A673 (cell line): ENCODE measurements at regions not wholly inside any gene's neighbourhood (a gene's known extent, or its start where the extent isn't known, plus 50 kb on each side); places are given as distances from the start of the nearest gene placed in this dataset.

Source experiments
- BruUV-seq: library from RNA; stranded (reverse); fragments of 400-500 nt; replicated peaks from 2 replicates; lab custom pipeline; 2021; lab: Mats Ljungman, UMichigan
- CTCF ChIA-PET: fragments of 300-600 bp; sonication (Branson Sonifier 250); formaldehyde crosslinking; loops from one replicate; lab custom pipeline; 2022; ENCODE audit warnings: antibody characterized with exemption; lab: Charles Lee
- POLR2A ChIA-PET: fragments of 300-600 bp; sonication (Branson Sonifier 250); formaldehyde crosslinking; loops from one replicate; lab custom pipeline; 2022; ENCODE audit warnings: antibody characterized with exemption; ENCODE audit not compliant: low non-redundant PET; lab: Charles Lee
- DNase-seq: peaks from one replicate; pipeline ENCODE4 v3.0.0-alpha.2; 2015; ENCODE audit warnings: low spot score
- H3K27ac ChIP-seq: fragments of 200-600 bp; sonication (generic); 2 replicates; pipeline ENCODE4 v1.5.1; 2016; ENCODE audit warnings: mixed run types, low read depth, mild to moderate bottlenecking, mixed read lengths, antibody characterized with exemption, low read length; ENCODE audit not compliant: poor library complexity, severe bottlenecking
- H3K27me3 ChIP-seq: fragments of 200-600 bp; sonication (generic); replicated peaks from 2 replicates; pipeline ENCODE4 v1.6.1; 2017; ENCODE audit warnings: mixed run types, low read depth, mild to moderate bottlenecking, mixed read lengths, antibody characterized with exemption, low read length; ENCODE audit not compliant: insufficient read depth, poor library complexity
- H3K36me3 ChIP-seq: fragments of 200-600 bp; sonication (generic); 2 replicates; pipeline ENCODE4 v1.6.1; 2016; ENCODE audit warnings: mixed run types, mild to moderate bottlenecking, mixed read lengths, antibody characterized with exemption, low read length; ENCODE audit not compliant: insufficient read depth, poor library complexity, severe bottlenecking
- H3K4me1 ChIP-seq: fragments of 200-600 bp; sonication (generic); 2 replicates; pipeline ENCODE4 v1.6.1; 2017; ENCODE audit warnings: mixed run types, mild to moderate bottlenecking, mixed read lengths, antibody characterized with exemption, low read length; ENCODE audit not compliant: insufficient read depth, poor library complexity, severe bottlenecking
- H3K4me3 ChIP-seq: fragments of 200-600 bp; sonication (generic); 2 replicates; pipeline ENCODE4 v1.5.1; 2016; ENCODE audit warnings: low read depth, mixed run types, mild to moderate bottlenecking, mixed read lengths, low read length; ENCODE audit not compliant: poor library complexity, severe bottlenecking
- H3K9me3 ChIP-seq: fragments of 200-600 bp; sonication (generic); 2 replicates; pipeline ENCODE4 v1.6.1; 2016; ENCODE audit warnings: mixed run types, low read depth, mild to moderate bottlenecking, mixed read lengths, antibody characterized with exemption, low read length; ENCODE audit not compliant: poor library complexity, severe bottlenecking
- CTCF ChIP-seq: fragments of 300-800, 200-600 bp; sonication (generic); conservative IDR thresholded peaks from 2 replicates; pipeline ENCODE4 v1.5.1; 2017; ENCODE audit warnings: low read depth, mild to moderate bottlenecking, antibody characterized with exemption, low read length, moderate library complexity, mixed read lengths
- EZH2 ChIP-seq: fragments of 200-600 bp; sonication (generic); IDR thresholded peaks from 2 replicates; pipeline ENCODE4 v1.6.1; 2017; ENCODE audit warnings: borderline replicate concordance, low read depth, mild to moderate bottlenecking, mixed read lengths, antibody characterized with exemption, low read length; ENCODE audit not compliant: poor library complexity, severe bottlenecking
- intact Hi-C: fragments of 100-400 bp; cut with micrococcal nuclease; formaldehyde crosslinking; loops from one replicate; pipeline ENCODE4 v1.10.0; 2022; ENCODE audit not compliant: unreplicated experiment

DNA sequence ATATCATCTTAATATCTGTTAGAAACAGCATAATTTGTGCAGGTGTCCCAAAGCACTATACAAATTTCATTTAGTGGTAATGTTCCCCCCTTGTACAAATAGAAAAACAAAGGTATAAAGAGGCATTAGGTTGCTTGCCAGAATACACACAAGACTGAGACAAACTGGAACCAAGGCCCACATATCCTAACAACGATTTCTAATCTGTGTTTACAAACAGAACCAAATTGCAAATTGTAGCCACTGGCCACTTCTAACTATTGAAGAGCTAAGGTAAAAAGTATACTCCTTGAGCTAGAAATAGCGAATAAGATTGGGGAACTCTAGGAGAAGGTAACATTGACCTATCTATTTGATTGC, 526.1 kb downstream of the KLF12 start:
- ChIA-PET CTCF (no interaction called here), POLR2A (no interaction called here)
- no TSS peak for BruUV-seq
- H3K9me3 ChIP-seq: no peaks in the 10 kb centered on the region
- H3K27ac ChIP-seq: no peak overlapping the region
- no peak for DNase-seq
- H3K27me3 ChIP-seq: no peaks in the 10 kb centered on the region
- no peaks in the 10 kb centered on the region for H3K4me1 ChIP-seq
- TF ChIP-seq EZH2 (no peak), CTCF (no peak)
- no peak overlapping the region for H3K4me3 ChIP-seq
- no peaks in the 10 kb centered on the region for H3K36me3 ChIP-seq
- intact Hi-C loops: no loop called here

- Histone ChIP-seq H3K9me3 (no peaks in the 10 kb centered on the region), H3K27me3 (no peaks in the 10 kb centered on the region), H3K4me3 (no peak overlapping the region), H3K36me3 (no peaks in the 10 kb centered on the region), H3K4me1 (no peaks in the 10 kb centered on the region), H3K27ac (no peak overlapping the region)
- TF ChIP-seq CTCF (no peak), EZH2 (no peak)
- ChIA-PET CTCF (no interaction called here), POLR2A (no interaction called here)
- intact Hi-C loops: no loop called here
- no peak for DNase-seq
- BruUV-seq: no TSS peak
These were observed 526.6 kb downstream of the KLF12 start for GRCh38 chr13:73607489-73608156.

DNA sequence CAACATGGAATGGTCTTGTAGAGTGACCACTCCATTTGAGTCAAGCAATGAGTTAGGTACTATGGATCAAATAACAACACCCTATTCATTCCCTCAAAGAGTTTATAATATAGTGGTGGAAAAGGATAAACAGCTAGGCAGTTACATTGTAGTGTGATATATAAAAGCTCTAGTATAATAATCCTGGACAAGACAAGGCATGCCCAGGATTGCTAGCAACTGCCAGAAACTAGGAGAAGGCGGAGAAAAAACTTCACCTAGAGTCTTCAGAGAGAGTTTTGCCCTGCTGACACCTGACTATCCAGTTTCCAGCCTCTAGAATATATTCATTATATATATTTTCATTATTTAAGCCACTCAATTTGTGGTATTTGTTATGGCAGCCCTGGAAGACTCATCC, 530.6 kb downstream of the KLF12 start:
- POLR2A ChIA-PET: no interaction called here

More for the DNA sequence above, 530.6 kb downstream of the KLF12 start:
- no peak overlapping the region for H3K27ac ChIP-seq
- H3K36me3 ChIP-seq: no peaks in the 10 kb centered on the region
- H3K9me3 ChIP-seq: no peaks in the 10 kb centered on the region
- no peaks in the 10 kb centered on the region for H3K27me3 ChIP-seq
- H3K4me3 ChIP-seq: no peak overlapping the region
- TF ChIP-seq CTCF (no peak), EZH2 (no peak)
- DNase-seq: no peak
- no TSS peak for BruUV-seq
- CTCF ChIA-PET: no interaction called here
- H3K4me1 ChIP-seq: no peaks in the 10 kb centered on the region
- intact Hi-C loops: no loop called here
